IMR-90 (cell line): ENCODE measurements at regions not wholly inside any gene's neighbourhood (a gene's known extent, or its start where the extent isn't known, plus 50 kb on each side); places are given as distances from the start of the nearest gene placed in this dataset.
A peak's percentile ranks its signal among the peaks of the same experiment; 100 is the strongest.

Experiments used
- ATAC-seq: fragments of 200-7000 bp; cut with Tn5 transposase; 2 replicates; pipeline ENCODE4 v1.9.1; 2020; ENCODE audit warnings: low read depth, mild to moderate bottlenecking, moderate library complexity
- BruUV-seq: library from RNA; stranded (reverse); fragments of 400-500 nt; replicated peaks from 2 replicates; lab custom pipeline; 2021; lab: Mats Ljungman, UMichigan
- CTCF ChIA-PET: fragments of 300-600 bp; formaldehyde crosslinking; extraction: SDS; loops from one replicate; lab custom pipeline; 2021; ENCODE audit warnings: antibody characterized with exemption; lab: Yijun Ruan, JAX
- POLR2A ChIA-PET: fragments of 300-600 bp; sonication (Branson Sonifier 250); formaldehyde crosslinking; loops from one replicate; lab custom pipeline; 2022; ENCODE audit warnings: antibody characterized with exemption; ENCODE audit not compliant: unreplicated experiment; lab: Charles Lee
- DNase-seq: peaks from one replicate; pipeline ENCODE4 v3.0.0; 2013
- H2AFZ ChIP-seq: replicated peaks from 2 replicates; pipeline ENCODE3; 2013; ENCODE audit warnings: low read length, mild to moderate bottlenecking; ENCODE audit not compliant: poor library complexity
- H2AK5ac ChIP-seq: 2 replicates; pipeline ENCODE4 v1.6.1; 2013; ENCODE audit warnings: low read depth, low read length, inconsistent platforms
- H2AK9ac ChIP-seq: replicated peaks from 2 replicates; pipeline ENCODE3; 2013; ENCODE audit warnings: mild to moderate bottlenecking, low read depth, low read length, moderate library complexity; ENCODE audit not compliant: poor library complexity
- H2BK120ac ChIP-seq: 2 replicates; pipeline ENCODE4 v1.6.1; 2013; ENCODE audit warnings: low read depth, low read length, inconsistent platforms
- H2BK15ac ChIP-seq: 3 replicates; pipeline ENCODE4 v1.6.1; 2013; ENCODE audit warnings: low read depth, low read length, inconsistent platforms
- H2BK20ac ChIP-seq: 2 replicates; pipeline ENCODE4 v1.6.1; 2013; ENCODE audit warnings: low read depth, mild to moderate bottlenecking, inconsistent platforms, low read length, moderate library complexity
- H2BK5ac ChIP-seq: 2 replicates; pipeline ENCODE4 v1.6.1; 2013; ENCODE audit warnings: mild to moderate bottlenecking, low read depth, low read length, inconsistent platforms; ENCODE audit not compliant: poor library complexity, severe bottlenecking
- H3K14ac ChIP-seq: replicated peaks from 2 replicates; pipeline ENCODE4 v1.6.1; 2013; ENCODE audit warnings: low read depth, low read length, inconsistent platforms
- H3K18ac ChIP-seq: 2 replicates; pipeline ENCODE4 v1.6.1; 2013; ENCODE audit warnings: low read depth, low read length, control low read depth
- H3K23ac ChIP-seq: 2 replicates; pipeline ENCODE4 v1.6.1; 2013; ENCODE audit warnings: low read depth, low read length, inconsistent platforms
- H3K27ac ChIP-seq: 2 replicates; pipeline ENCODE4 v1.5.1; 2013; ENCODE audit warnings: mild to moderate bottlenecking, control low read depth, low read length; ENCODE audit not compliant: insufficient read depth
- H3K27me3 ChIP-seq: 2 replicates; pipeline ENCODE4 v1.6.1; 2013; ENCODE audit warnings: low read length; ENCODE audit not compliant: control insufficient read depth, insufficient read depth
- H3K36me3 ChIP-seq: 2 replicates; pipeline ENCODE4 v1.6.1; 2013; ENCODE audit warnings: low read length, mixed read lengths; ENCODE audit not compliant: control insufficient read depth, insufficient read depth
- H3K4ac ChIP-seq: 2 replicates; pipeline ENCODE4 v1.6.1; 2013; ENCODE audit warnings: low read depth, low read length, inconsistent platforms
- H3K4me1 ChIP-seq: 2 replicates; pipeline ENCODE4 v1.6.1; 2013; ENCODE audit warnings: low read length, mixed read lengths; ENCODE audit not compliant: control insufficient read depth, insufficient read depth
- H3K4me2 ChIP-seq: 2 replicates; pipeline ENCODE4 v1.6.1; 2013; ENCODE audit warnings: low read depth, mild to moderate bottlenecking, control low read depth, low read length, moderate library complexity
- H3K4me3 ChIP-seq: 2 replicates; pipeline ENCODE4 v1.5.1; 2013; ENCODE audit warnings: low read depth, mild to moderate bottlenecking, control low read depth, low read length, moderate library complexity; ENCODE audit not compliant: insufficient read depth
- H3K56ac ChIP-seq: 2 replicates; pipeline ENCODE4 v1.6.1; 2013; ENCODE audit warnings: low read length, inconsistent platforms; ENCODE audit not compliant: insufficient read depth; ENCODE audit errors: extremely low read depth
- H3K79me1 ChIP-seq, 2 experiments: 2 replicates each; pipeline ENCODE4 v1.6.1; 2013; ENCODE audit warnings: low read length in 2 of 2, inconsistent platforms in 1 of 2, low read depth in 1 of 2
- H3K9ac ChIP-seq: 2 replicates; pipeline ENCODE4 v1.6.1; 2013; ENCODE audit warnings: low read depth, low read length, control low read depth
- H3K9me1 ChIP-seq: 2 replicates; pipeline ENCODE4 v1.6.1; 2013; ENCODE audit warnings: low read length, inconsistent platforms; ENCODE audit not compliant: insufficient read depth
- H3K9me3 ChIP-seq: 2 replicates; pipeline ENCODE4 v1.6.1; 2013; ENCODE audit warnings: low read length; ENCODE audit not compliant: control insufficient read depth, insufficient read depth
- H4K20me1 ChIP-seq: 2 replicates; pipeline ENCODE4 v1.6.1; 2013; ENCODE audit warnings: low read length, inconsistent platforms; ENCODE audit not compliant: insufficient read depth
- H4K5ac ChIP-seq: 2 replicates; pipeline ENCODE4 v1.6.1; 2013; ENCODE audit warnings: mild to moderate bottlenecking, low read depth, low read length, control low read depth
- H4K8ac ChIP-seq, 2 experiments: 2 replicates each; pipeline ENCODE4 v1.6.1; 2013; ENCODE audit warnings: low read depth in 2 of 2, low read length in 2 of 2, control low read depth in 1 of 2, inconsistent platforms in 1 of 2
- H4K91ac ChIP-seq: 2 replicates; pipeline ENCODE4 v1.6.1; 2013; ENCODE audit warnings: low read depth, low read length, inconsistent platforms; ENCODE audit not compliant: insufficient read depth
- BHLHE40 ChIP-seq: fragments of 150-350 bp; IDR thresholded peaks from 2 replicates; pipeline ENCODE4 v1.6.1; 2016; ENCODE audit warnings: mild to moderate bottlenecking, low read depth, low read length
- CEBPB ChIP-seq: IDR thresholded peaks from 2 replicates; pipeline ENCODE4 v1.6.1; 2012; ENCODE audit warnings: low read depth, low read length, improper control_type of control experiment
- CHD1 ChIP-seq: IDR thresholded peaks from 2 replicates; pipeline ENCODE4 v1.6.1; 2012; ENCODE audit warnings: low read depth, low read length, improper control_type of control experiment
- CTCF ChIP-seq: conservative IDR thresholded peaks from 2 replicates; pipeline ENCODE4 v1.5.1; 2012; ENCODE audit warnings: mild to moderate bottlenecking, low read depth, low read length, improper control_type of control experiment
- ELK1 ChIP-seq: fragments of 150-350 bp; IDR thresholded peaks from 2 replicates; pipeline ENCODE4 v1.6.1; 2016; ENCODE audit warnings: low read depth, mild to moderate bottlenecking, low read length, moderate library complexity, borderline replicate concordance
- FOS ChIP-seq: fragments of 150-350 bp; IDR thresholded peaks from 2 replicates; pipeline ENCODE4 v1.6.1; 2016; ENCODE audit warnings: low read depth, low read length
- MAFK ChIP-seq: IDR thresholded peaks from 2 replicates; pipeline ENCODE4 v1.6.1; 2012; ENCODE audit warnings: low read depth, low read length, improper control_type of control experiment
- MAZ ChIP-seq: IDR thresholded peaks from 2 replicates; pipeline ENCODE4 v1.6.1; 2012; ENCODE audit warnings: low read depth, mild to moderate bottlenecking, low read length, improper control_type of control experiment, moderate library complexity, borderline replicate concordance
- MXI1 ChIP-seq: IDR thresholded peaks from 2 replicates; pipeline ENCODE4 v1.6.1; 2012; ENCODE audit warnings: low read depth, mild to moderate bottlenecking, low read length, moderate library complexity, borderline replicate concordance
- NFE2L2 ChIP-seq: fragments of 150-350 bp; IDR thresholded peaks from 2 replicates; pipeline ENCODE4 v1.6.1; 2016; ENCODE audit warnings: low read depth, mild to moderate bottlenecking, low read length
- POLR2A ChIP-seq: IDR thresholded peaks from 2 replicates; pipeline ENCODE4 v1.6.1; 2012; ENCODE audit warnings: mild to moderate bottlenecking, low read depth, low read length
- RAD21 ChIP-seq: IDR thresholded peaks from 2 replicates; pipeline ENCODE4 v1.6.1; 2012; ENCODE audit warnings: low read length, improper control_type of control experiment
- RCOR1 ChIP-seq: IDR thresholded peaks from 2 replicates; pipeline ENCODE4 v1.6.1; 2012; ENCODE audit warnings: mild to moderate bottlenecking, low read length, improper control_type of control experiment; ENCODE audit not compliant: insufficient replicate concordance
- RFX5 ChIP-seq: IDR thresholded peaks from 2 replicates; pipeline ENCODE4 v1.8.0; 2012; ENCODE audit warnings: low read depth, mild to moderate bottlenecking, low read length, moderate library complexity
- SMC3 ChIP-seq: fragments of 150-350 bp; IDR thresholded peaks from 2 replicates; pipeline ENCODE4 v1.6.1; 2016; ENCODE audit warnings: low read depth, mild to moderate bottlenecking, antibody characterized with exemption, low read length, moderate library complexity
- USF2 ChIP-seq: fragments of 150-350 bp; IDR thresholded peaks from 2 replicates; pipeline ENCODE4 v1.6.1; 2017; ENCODE audit warnings: mild to moderate bottlenecking, antibody characterized with exemption, low read length, low read depth
- WGBS, 2 experiments: methylation state at CpG; one replicate each; pipeline versions ENCODE4 v1.1.5 to v1.1.7; 2013; ENCODE audit warnings: missing lambda C conversion rate in 2 of 2; ENCODE audit not compliant: insufficient read length in 1 of 2; ENCODE audit errors: extremely low coverage in 2 of 2; 5-methylcytosine and 5-hydroxymethylcytosine counted together
- dilution Hi-C: fragments of 300-500 bp; cut with HindIII; formaldehyde crosslinking; loops from one replicate; pipeline ENCODE4 v1.14.3; 2018; ENCODE audit warnings: low sequenced_read_pairs; ENCODE audit not compliant: unreplicated experiment
- in situ Hi-C: fragments of 300-500 bp; cut with MboI; formaldehyde crosslinking; loops from 3 replicates; pipeline ENCODE4 v1.14.3; 2019; ENCODE audit warnings: low sequenced_read_pairs, inconsistent platforms, mixed read lengths
- intact Hi-C: fragments of 100-400 bp; cut with micrococcal nuclease; formaldehyde crosslinking; loops from 2 replicates; pipeline ENCODE4 v1.10.0; 2022

GRCh38 chr10:3909339-3909738, 124.3 kb upstream of the KLF6 start:
- no peak overlapping the region for H2AK9ac ChIP-seq
- no peak overlapping the region for H4K91ac ChIP-seq
- H2BK5ac ChIP-seq, result no peak overlapping the region
- H3K4me1 ChIP-seq, result peaks cover 10% of the 10 kb centered on the region
- no peak overlapping the region for H3K4me3 ChIP-seq
- H2BK20ac ChIP-seq, result peak overlapping the region; percentile 45; the same call in 1 of the 2 replicates
- no peak overlapping the region for H2AFZ ChIP-seq
- peaks cover 5% of the 10 kb centered on the region for H3K9me1 ChIP-seq
- no peak overlapping the region for H3K27ac ChIP-seq
- 98% methylated on average over 11 of the region's 14 CpGs; no CpG with 5 or more reads in 1 of the 2 experiments for WGBS, 2 experiments
- intact Hi-C loops (loop anchor here (10.0 kb wide), 1 partner anchor 745 kb away; no protein-coding TSS in a partner anchor), dilution Hi-C loops (no loop called here), in situ Hi-C loops (loop anchor here (25.0 kb wide), 1 partner anchor 853 kb away; no protein-coding TSS in a partner anchor)
- POLR2A ChIA-PET, result no interaction called here
- no peaks in the 10 kb centered on the region for H3K9me3 ChIP-seq
- TF ChIP-seq POLR2A (no peak), USF2 (no peak), RFX5 (no peak), SMC3 (no peak), MXI1 (no peak), CEBPB (no peak), CTCF (no peak), ELK1 (no peak), FOS (no peak), RAD21 (no peak), MAZ (no peak), RCOR1 (no peak), CHD1 (no peak), BHLHE40 (no peak), MAFK (no peak), NFE2L2 (no peak)
- no peak overlapping the region for H3K18ac ChIP-seq
- H2BK120ac ChIP-seq, result peak overlapping the region; percentile 50
- H2BK15ac ChIP-seq, result peak overlapping the region; percentile 71; the same call in 1 of the 3 replicates
- no TSS peak for BruUV-seq
- H3K4me2 ChIP-seq, result no peak overlapping the region
- no peak overlapping the region for H3K14ac ChIP-seq
- H4K20me1 ChIP-seq, result no peaks in the 10 kb centered on the region
- ATAC-seq (no peak), DNase-seq (no peak)
- H3K36me3 ChIP-seq, result no peaks in the 10 kb centered on the region
- no peaks in the 10 kb centered on the region for H3K79me1 ChIP-seq
- H3K23ac ChIP-seq, result no peak overlapping the region
- H2AK5ac ChIP-seq, result peak overlapping the region; percentile 86
- peak overlapping the region; percentile 50 for H3K4ac ChIP-seq
- H3K9ac ChIP-seq, result no peak overlapping the region
- CTCF ChIA-PET, result interaction anchor here (1.0 kb wide), 1 partner anchor 11 kb away, joined by 3 read pairs; no protein-coding TSS in a partner anchor
- no peaks in the 10 kb centered on the region for H3K27me3 ChIP-seq
- H4K8ac ChIP-seq, result no peak overlapping the region
- no peak overlapping the region for H4K5ac ChIP-seq
- no peak overlapping the region for H3K56ac ChIP-seq
